HG02852 (cell line): ENCODE measurements at regions not wholly inside any gene's neighbourhood (a gene's known extent, or its start where the extent isn't known, plus 50 kb on each side); places are given as distances from the start of the nearest gene placed in this dataset.
"Not testable (repeated sequence)": the region's sequence is repeated elsewhere in the genome, so short reads cannot be mapped to it uniquely, and the experiment has no call there.

Experiments used
- ATAC-seq: cut with Tn5 transposase; IDR thresholded peaks from one replicate; pipeline ENCODE4 v1.9.1; 2021; ENCODE audit warnings: mild to moderate bottlenecking, moderate library complexity; ENCODE audit not compliant: unreplicated experiment

DNA sequence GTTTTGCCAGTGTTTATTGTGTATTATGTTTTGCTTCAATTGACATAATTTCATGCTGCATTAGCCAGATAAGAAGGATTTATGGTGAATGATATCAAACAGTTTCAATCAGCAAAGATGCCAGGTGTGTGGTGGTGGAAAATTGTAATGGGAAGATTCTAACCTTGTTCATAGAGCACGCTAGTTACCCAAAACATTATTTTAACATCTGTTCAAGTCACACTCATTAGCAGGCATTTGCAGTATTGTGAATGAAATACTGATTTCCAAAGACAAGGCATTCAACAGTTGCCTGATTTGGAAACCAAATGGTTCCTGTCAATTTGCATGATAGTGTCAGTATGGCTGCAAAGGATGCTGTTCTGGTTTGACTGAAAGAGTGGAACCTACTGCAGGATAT lies 129.7 kb downstream of the EPC1 start:
- no peak for ATAC-seq

DNA sequence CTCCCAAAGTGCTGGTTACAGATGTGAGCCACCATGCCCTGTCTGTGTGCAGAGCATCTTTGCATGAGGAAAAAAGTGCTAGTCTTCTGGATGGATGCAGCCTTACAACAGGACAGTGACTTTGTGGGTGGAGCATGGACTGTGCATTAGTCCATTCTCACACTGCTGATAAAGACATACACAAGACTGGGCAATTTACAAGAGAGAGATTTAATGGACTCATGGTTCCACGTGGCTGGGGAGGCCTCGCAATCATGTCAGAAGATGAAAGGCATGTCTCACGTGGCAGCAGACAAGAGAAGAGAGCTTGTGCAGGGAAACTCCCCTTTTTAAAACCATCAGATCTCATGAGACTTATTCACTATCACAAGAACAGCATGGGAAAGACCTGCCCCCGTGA lies 133.1 kb downstream of the EPC1 start:
- not testable (repeated sequence) for ATAC-seq

DNA sequence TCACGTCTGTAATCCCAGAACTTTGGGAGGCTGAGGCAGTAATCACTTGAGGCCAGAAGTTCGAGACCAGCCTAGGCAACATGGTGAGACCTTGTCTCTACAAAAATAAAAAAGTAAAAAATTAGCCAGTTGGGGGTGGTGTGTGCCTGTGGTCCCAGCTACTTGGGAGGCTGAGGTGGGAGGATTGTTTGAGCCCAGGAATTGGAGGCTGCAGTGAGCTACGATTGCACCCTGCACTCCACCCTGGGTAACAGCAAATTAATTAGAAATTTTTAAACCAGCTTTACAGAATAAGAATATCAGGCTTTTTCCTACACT lies 136.0 kb downstream of the EPC1 start:
- ATAC-seq = no peak

DNA sequence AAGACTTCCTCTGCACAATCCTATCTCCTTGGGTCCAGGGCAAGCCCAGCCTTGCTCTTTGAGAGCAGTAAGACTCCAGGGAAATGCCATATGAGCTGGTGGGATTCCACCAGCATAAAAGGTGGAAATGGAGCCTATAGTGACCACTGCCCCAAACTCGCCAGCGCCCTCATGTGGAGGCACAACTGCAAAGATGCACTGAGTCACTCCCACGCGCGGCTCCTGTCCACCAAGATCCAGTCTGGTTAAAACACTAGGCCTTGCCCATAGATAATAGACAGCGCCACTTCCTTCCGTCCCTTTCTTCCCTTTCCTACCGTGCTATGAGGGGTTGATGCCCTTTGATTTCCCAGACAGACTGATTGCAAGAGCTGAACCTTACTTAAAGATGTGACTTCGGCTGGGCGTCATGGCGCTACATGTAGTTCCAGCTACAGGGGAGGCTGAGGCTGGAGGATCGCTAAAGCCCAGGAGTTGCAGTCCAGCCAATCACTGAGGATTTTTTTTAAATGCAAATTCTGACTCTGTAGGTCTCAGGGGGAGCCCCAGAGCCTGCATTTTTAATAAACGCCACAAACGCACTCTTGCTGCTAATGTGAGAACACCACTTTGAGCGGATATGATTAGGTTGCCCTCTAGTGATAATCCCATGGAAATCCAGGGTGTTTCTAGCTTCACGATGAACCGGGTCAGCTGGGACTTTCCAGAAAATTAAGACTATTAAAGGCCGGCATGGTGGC lies 136.5 kb downstream of the EPC1 start:
- ATAC-seq = no peak

DNA sequence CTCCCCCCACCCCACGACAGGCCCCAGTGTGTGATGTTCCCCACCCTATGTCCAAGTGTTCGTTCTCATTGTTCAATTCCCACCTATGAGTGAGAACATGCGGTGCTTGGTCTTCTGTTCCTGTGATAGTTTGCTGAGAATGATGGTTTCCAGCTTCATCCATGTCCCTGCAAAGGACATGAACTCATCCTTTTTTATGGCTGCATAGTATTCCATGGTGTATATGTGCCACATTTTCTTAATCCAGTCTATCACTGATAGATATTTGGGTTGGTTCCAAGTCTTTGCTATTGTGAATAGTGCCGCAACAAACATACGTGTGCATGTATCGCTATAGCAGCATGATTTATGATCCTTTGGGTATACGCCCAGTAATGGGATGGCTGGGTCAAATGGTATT lies 139.0 kb downstream of the EPC1 start:
- ATAC-seq = not testable (repeated sequence)

DNA sequence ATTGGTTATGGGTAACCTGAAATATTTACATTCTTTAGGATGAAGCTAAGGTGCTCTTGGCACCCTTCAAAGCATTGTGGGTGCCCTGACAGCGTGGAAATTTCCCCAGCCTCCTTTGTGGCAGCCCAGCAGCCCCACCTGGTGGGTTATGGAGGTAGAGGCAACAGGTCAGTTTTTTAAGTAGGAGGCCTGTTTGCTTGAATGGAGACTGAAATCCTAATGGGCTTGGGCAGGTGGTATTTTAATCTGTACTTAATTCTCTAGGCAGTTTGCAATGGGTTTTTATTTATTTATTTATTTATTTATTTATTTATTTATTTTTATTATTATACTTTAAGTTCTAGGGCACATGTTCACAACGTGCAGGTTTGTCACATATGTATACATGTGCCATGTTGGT lies 139.4 kb downstream of the EPC1 start:
- ATAC-seq = no peak

DNA sequence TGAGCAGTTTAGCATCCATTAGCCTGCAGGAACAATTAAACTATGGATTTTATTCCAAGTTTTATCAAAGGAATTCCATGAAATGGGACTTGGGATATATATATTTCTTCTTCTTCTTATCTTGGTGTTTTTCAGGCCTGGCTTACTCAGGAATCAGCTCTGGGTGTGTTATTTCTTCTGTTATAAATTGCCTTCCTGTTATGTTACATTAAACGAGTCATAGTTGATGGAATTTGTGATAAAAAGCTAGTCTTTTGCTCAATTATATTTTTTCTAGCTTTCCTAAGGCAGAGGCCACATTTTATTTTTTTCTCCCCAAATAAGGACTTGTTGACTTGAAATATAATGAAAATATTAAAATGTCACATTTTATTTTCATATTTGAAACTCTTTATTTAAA lies 141.3 kb downstream of the EPC1 start:
- no peak for ATAC-seq

DNA sequence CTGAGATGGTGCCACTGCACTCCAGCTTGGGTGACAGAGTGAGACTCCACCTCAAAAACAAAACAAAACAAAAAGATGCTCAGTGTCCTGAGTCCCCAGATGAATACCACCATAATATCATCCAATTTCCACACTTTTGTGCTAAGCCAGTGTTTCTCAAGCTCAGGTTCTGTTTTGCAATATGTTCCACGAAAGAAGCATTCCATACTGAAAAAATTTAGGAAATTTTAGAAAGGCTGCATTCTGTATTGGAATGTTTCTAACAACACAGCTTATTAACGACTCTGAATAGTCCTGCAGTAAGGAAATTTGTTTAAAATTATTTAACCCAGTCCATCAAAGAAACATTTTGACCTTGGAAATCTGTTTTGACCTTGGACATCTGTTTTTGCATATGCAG lies 142.4 kb downstream of the EPC1 start:
- ATAC-seq = no peak

DNA sequence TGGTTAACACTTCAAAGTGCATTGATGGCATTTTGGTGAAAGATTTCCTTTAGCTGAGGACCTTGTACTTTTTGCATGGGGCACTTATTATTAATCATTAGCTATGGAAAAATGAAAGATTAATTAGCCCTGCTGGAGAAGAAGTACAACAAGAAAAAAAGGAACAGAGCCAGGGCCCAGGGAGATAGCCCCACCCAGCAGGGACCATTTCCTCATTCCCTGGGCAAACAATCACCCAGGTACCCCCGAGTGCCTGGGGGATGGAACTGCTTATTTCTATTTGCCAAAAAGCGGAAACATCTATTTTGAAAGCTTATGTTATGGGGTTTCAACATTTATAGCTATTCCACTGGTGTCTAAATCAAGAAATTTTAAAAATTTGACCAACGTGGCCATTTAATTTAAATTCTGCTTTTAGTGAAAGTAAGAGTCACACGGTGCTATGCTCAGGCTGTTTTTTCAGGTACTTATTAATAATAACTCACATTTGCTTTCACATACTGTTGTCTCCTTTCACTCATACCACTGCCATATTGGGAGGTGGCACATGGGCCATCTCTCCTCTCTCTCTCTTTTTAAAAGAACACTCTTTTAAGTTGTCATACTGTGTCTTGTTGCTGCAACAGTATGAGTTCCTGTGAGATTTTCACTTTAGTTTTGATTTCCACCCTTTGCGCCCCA lies 143.6 kb upstream of the KIF5B start:
- no peak for ATAC-seq

DNA sequence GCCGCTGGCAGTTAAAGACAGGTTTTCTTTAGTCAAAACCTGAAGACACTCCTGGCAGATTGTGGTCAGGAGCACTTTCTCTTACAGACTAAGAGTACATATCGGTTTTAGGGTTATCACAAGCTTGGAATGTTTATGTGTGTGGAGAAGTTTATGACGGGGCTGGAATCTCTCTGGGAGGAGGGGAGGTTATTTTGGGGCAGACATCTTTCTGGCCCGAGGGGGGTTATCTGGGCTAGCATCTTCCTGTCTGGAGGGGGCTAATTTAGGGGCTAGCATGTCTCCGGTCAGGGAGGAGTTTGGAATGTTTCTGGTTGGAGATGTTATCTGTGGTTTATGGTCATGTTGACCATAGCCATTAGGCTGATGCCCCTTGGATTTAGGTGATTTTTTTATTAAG lies 141.2 kb upstream of the KIF5B start:
- ATAC-seq = no peak

DNA sequence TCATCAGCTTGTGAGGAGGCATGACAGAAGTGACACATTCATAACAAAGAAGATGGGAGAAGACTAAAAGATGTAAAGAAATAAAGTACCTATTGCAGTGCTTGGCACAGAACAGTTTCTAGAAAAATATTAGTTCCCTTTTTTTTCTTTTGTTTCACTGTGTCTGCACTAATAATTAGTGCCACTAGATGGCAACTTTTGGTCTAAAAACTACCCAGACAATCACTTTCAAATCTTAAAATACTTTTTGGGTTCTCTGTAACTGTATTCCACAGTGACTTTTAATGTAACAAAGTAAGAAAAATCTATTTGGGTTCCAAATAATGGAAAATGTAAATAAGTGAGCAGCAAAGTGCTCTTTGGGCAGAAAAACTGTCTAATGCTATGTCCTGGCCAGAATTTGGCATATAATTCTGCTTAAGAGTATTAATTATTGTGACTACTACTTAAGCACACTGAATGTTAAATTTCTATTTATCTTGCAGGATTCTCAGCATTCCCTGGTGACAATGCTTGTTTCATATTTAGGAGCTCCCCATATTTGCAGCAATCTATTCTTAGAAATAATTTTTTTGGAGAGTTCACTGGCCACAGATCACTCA lies 134.8 kb upstream of the KIF5B start:
- peak; percentile 59 for ATAC-seq

DNA sequence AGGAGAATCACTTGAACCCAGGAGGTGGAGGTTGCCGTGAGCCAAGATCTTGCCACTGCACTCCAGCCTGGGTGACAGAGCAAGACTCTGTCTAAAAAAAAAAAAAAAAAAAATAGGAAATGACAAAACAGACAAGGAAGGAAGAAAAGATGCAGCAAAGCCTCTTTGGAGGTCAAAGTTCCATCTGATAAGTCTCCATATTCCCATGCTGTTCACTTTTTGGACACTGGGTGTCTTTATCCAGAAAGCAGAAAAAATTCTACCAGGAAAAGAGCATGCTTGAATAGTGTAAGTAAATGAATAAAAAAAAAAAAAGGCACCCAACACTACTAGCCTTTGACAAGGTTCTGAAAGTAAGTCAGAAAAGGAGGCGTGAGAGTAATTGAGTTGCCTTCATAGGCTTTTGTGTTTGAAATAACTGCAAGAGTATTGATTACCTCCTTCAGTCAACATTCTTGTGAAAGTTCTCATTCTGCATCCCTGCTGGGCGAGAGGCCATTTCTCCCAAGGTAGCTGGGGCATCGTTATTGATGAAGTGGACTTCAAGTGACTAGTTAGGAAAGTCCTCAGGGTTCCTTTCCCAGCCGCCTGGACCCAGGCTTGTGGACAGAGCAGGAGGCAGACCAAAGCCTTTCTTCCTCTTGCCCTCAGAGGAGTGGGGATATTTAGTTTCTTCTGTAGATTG lies 133.3 kb upstream of the KIF5B start:
- ATAC-seq = no peak

DNA sequence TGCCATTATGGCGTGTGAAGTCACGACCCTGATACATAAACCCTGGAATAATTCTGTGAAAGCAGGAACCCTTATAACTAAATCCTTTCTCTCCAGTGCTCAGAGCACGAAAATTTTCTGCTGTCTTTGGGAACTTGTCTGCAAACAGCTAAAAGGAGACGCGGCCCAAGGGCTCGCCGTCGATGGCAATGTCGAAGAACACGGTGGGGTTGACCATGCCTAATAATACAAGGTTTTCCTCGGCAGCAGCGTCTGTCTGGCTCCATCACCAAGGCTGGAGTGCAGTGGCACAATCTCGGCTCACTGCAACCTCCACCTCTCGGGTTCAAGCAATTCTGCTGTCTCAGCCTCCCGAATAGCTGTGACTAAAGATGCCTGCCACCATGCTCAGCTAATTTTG lies 132.4 kb upstream of the KIF5B start:
- ATAC-seq = not testable (repeated sequence)

DNA sequence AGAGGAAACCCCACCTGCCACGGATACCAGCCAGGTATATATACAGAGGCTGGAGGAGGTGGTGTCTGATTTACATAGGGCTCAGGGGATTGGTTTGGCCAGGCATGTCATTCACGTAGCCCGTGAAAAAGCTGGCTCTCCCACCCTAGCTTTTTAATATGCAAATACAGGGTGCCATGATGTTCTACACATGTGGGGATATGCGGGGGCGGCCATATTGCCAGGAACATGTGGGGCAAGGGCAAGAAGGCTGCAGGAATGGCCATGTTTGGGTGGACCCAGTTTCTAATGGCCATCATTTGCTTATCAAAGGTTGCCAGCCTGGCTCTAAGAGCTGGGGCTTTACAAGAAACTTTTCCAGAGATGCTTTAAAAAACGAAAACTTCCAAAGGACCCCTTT lies 131.5 kb upstream of the KIF5B start:
- no peak for ATAC-seq

DNA sequence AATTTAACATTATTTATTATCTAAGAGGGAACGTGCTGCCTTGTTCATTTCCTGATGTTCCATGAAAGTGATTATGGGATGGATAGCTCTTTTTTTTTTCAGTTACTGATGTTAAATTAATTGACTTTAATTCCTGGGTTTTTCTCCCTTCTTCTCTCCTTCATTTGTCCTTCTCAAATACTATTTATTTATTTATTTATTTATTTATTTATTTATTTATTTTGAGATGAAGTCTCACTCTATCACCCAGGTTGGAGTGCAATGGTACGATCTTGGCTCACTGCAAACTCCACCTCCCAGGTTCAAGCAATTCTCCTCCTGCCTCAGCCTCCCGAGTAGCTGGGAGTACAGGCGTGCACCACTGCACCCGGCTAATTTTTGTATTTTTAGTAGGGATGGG lies 127.4 kb upstream of the KIF5B start:
- not testable (repeated sequence) for ATAC-seq

DNA sequence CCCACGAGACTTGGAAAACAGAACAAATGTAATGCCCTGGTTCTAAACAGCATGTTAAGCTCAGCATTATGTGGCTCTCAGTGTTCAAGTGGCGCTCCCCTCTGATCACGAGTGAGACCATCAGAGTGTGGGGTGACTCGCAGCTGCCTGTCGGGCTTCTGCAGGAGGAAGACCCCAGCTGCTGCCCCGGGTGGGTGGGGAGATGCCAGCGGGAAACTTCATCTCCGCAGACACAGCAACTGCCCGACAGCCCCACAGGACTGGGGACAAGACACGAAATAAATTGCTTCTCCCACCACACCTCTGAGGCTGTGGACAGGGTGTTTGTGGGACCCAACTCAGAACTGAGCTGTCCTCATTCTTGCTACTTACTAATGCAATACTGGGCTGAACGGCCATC lies 126.3 kb upstream of the KIF5B start:
- ATAC-seq = no peak

DNA sequence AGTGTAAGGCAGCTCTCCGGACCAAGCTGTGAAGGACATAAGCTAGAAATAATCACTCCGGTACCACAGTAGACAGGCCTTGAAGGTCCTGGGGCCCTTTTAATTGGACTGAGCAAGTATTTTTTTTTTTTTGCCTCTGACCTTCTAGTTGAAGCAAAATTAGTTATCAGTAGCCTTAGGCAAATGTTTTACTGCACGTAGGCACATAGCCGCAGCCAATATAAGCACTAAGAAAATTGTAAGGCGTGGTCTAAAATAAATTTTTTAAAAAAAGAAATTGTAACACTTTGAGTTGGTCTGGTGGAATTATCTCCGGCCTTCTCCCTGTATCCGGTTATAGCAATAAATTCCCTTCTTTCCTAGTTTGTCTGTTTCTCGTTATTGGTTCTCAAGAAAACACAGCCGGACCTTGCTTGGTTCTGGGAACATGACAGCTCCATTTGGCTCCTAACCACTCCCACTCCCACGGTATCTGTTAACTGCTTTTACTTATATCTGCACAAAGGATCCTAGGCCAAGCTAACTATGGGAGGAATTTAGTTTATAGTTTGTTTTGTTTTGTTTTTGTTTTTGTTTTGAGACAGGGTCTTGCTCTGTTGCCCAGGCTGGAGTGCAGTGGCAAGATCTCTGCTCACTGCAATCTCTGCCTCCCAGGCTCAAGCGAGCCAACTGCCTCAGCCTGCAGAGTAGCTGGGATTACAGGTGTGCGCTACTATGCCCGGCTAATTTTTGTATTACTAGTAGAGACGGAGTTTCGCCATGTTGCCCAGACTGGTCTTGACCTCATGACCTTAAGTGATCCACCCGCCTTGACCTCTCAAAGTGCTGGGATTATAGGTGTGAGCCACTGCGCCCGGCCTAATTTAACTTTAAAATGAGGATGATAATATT lies 124.4 kb upstream of the KIF5B start:
- no peak for ATAC-seq

DNA sequence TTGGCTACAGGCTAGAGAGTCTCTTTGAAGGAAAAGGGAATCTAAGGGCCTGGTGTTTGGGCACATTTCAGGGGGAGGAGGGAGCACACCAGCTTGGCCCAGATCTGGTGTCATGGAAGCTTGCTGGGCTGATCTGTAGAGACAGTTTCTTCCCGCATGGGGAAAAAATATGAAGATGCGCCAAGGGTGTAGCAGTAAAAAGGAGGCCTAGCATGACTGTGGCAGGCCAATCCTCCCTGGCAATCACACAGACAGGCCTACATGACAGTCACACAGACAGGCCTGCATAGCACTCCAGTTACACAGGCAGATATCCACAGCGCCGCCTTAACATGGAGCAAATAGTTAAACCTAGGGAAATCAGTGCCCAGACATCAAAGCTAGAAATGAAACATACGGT lies 123.6 kb upstream of the KIF5B start:
- no peak for ATAC-seq

DNA sequence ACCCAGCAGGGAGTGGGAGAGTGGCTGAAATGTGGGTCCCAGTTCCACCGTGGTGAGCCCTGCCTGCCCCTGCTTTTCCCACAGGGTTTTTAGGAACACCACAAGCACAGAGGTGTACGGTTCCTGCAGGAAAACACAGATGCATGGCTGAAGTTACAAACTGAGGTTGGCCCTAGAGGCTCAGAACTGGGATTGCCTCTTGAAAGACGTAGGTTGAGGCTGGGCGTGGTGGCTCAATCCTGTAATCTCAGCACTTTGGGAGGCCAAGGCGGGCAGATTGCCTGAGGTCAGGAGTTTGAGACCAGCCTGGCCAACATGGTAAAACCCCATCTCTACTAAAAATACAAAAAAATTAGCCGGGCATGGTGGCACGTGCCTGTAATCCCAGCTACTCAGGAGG lies 121.4 kb upstream of the KIF5B start:
- not testable (repeated sequence) for ATAC-seq

DNA sequence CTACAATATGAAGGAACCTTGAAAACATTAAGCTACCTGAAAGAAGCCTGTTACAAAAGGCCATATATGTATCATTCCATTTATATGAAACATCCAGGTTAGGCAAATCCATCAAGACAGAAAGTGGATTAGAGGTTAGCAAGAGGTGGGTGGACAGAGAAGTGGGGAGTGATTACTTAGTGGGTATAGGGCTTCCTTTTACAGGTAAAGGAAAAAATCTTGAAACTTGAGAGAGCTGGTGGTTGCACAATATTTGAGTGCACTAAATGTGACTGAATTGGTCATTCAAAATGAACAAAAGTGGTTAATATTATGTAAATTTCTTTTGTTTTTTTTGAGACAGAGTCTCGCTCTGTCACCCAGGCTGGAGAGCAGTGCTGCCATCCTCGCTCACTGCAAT lies 119.4 kb upstream of the KIF5B start:
- no peak for ATAC-seq

DNA sequence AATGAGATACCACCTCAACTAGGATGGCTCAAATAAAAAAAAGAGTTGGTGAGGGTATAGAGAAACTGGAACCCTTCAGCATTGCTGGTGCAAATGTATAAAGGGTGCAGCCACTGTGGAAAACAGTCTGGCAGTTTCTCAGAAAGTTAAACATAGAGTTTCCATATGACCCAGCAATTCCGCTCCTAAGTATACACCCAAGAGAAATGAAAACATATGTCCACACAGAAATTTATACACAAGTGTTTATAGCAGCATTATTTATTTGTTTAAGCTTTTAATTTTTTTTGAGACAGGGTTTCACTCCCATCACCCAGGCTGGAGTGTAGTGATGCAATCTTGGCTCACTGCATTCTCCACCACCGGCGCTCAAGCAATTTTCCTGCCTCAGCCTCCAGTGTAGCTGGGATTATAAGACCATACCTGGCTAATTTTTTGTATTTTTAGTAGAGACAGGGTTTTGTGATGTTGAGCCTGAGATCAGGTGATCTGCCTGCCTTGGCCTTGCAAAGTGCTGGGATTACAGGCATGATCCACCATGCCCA lies 118.2 kb upstream of the KIF5B start:
- no peak for ATAC-seq
